B cell (primary cell): ENCODE measurements at regions not wholly inside any gene's neighbourhood (a gene's known extent, or its start where the extent isn't known, plus 50 kb on each side); places are given as distances from the start of the nearest gene placed in this dataset.

Source experiments
- ATAC-seq: fragments of 200-7000 bp; cut with Tn5 transposase; one replicate; pipeline ENCODE4 v1.10.0; 2021; ENCODE audit warnings: low read depth, mild to moderate bottlenecking, moderate number of reproducible peaks, moderate library complexity
- CTCF ChIA-PET: fragments of 350-600 bp; sonication (Branson Sonifier 250); formaldehyde crosslinking; loops from one replicate; lab custom pipeline; 2021; ENCODE audit warnings: antibody characterized with exemption, inconsistent platforms; lab: Charles Lee
- POLR2A ChIA-PET: fragments of 350-600 bp; sonication (Branson Sonifier 250); formaldehyde crosslinking; loops from one replicate; lab custom pipeline; 2021; ENCODE audit warnings: antibody characterized with exemption; lab: Charles Lee
- DNase-seq: peaks from one replicate; pipeline ENCODE4 v3.0.0; 2013
- H2AFZ ChIP-seq: 2 replicates; pipeline ENCODE4 v1.6.1; 2012; ENCODE audit warnings: mild to moderate bottlenecking, low read depth, low read length; ENCODE audit not compliant: insufficient read depth, poor library complexity, severe bottlenecking
- H3K27ac ChIP-seq, 2 donors: 1 replicate in 1 of 2; 2 replicates in 1 of 2; pipeline ENCODE4 v1.5.1; 2012 to 2013; ENCODE audit warnings: low read length in 2 of 2, mild to moderate bottlenecking in 2 of 2, moderate library complexity in 1 of 2
- H3K27me3 ChIP-seq, 4 experiments: fragments of 200-600 bp in 1 of 4; sonication (generic) in 1 of 4; replicated peaks in 1 of 4; 1 replicate in 2 of 4; 2 replicates in 2 of 4; pipeline versions ENCODE4 v1.6.1 to v1.7.0; 2013 to 2016; ENCODE audit warnings: low read length in 3 of 4, mild to moderate bottlenecking in 2 of 4, mixed read lengths in 1 of 4, moderate library complexity in 1 of 4; ENCODE audit not compliant: insufficient read depth in 4 of 4, control insufficient read depth in 3 of 4; ENCODE audit errors: control extremely low read depth in 1 of 4
- H3K36me3 ChIP-seq, 2 experiments: replicated peaks in 1 of 2; 1 replicate in 1 of 2; 2 replicates in 1 of 2; pipeline versions ENCODE4 v1.6.1 to v1.7.1; 2013; ENCODE audit warnings: low read length in 1 of 2; ENCODE audit not compliant: insufficient read depth in 2 of 2, control insufficient read depth in 1 of 2; ENCODE audit errors: control extremely low read depth in 1 of 2, extremely low read depth in 1 of 2
- H3K4me1 ChIP-seq, 2 donors: fragments of 200-600 bp in 1 of 2; sonication (generic) in 1 of 2; 1 replicate in 1 of 2; 2 replicates in 1 of 2; pipeline versions ENCODE4 v1.5.1 to v1.6.1; 2013 to 2017; ENCODE audit warnings: low read length in 2 of 2; ENCODE audit not compliant: control insufficient read depth in 2 of 2, insufficient read depth in 2 of 2
- H3K4me2 ChIP-seq: replicated peaks from 2 replicates; pipeline ENCODE3; 2012; ENCODE audit warnings: mild to moderate bottlenecking, low read depth, low read length; ENCODE audit not compliant: poor library complexity, severe bottlenecking
- H3K4me3 ChIP-seq, 5 experiments: fragments of 200-600 bp in 1 of 5; sonication (generic) in 1 of 5; 1 replicate in 3 of 5; 2 replicates in 2 of 5; pipeline versions ENCODE4 v1.5.1 to v1.7.0; 2011 to 2016; ENCODE audit warnings: low read length in 4 of 5, mild to moderate bottlenecking in 4 of 5, low read depth in 2 of 5, control low read depth in 1 of 5, moderate library complexity in 1 of 5; ENCODE audit not compliant: insufficient read depth in 1 of 5; ENCODE audit errors: control extremely low read depth in 1 of 5, extremely low read depth in 1 of 5
- H3K79me2 ChIP-seq: fragments of 200-600 bp; sonication (generic); one replicate; pipeline ENCODE4 v1.6.0; 2016; ENCODE audit warnings: low read length; ENCODE audit not compliant: control insufficient read depth, insufficient read depth
- H3K9ac ChIP-seq: fragments of 200-600 bp; sonication (generic); 2 replicates; pipeline ENCODE4 v1.6.1; 2017; ENCODE audit warnings: mild to moderate bottlenecking, low read length, moderate library complexity
- H3K9me3 ChIP-seq, 3 donors: one replicate each; pipeline versions ENCODE4 v1.6.1 to v1.7.1; 2013; ENCODE audit warnings: low read length in 2 of 3; ENCODE audit not compliant: control insufficient read depth in 2 of 3, insufficient read depth in 1 of 3; ENCODE audit errors: control extremely low read depth in 1 of 3
- H4K20me1 ChIP-seq: 2 replicates; pipeline ENCODE4 v1.6.0; 2012; ENCODE audit warnings: mild to moderate bottlenecking, low read length; ENCODE audit not compliant: insufficient read depth, control insufficient read depth, poor library complexity, severe bottlenecking
- H3K27ac Mint-ChIP-seq: one replicate; pipeline ENCODE4 v1.8.0; 2021; ENCODE audit warnings: mixed read lengths
- H3K27me3 Mint-ChIP-seq: one replicate; pipeline ENCODE4 v1.8.0; 2021; ENCODE audit warnings: mixed read lengths
- H3K4me1 Mint-ChIP-seq: one replicate; pipeline ENCODE4 v1.8.0; 2021; ENCODE audit warnings: mixed read lengths
- H3K4me3 Mint-ChIP-seq: one replicate; pipeline ENCODE4 v1.8.0; 2021; ENCODE audit warnings: mixed read lengths
- H3K9me3 Mint-ChIP-seq: one replicate; pipeline ENCODE4 v1.8.0; 2022; ENCODE audit warnings: mixed read lengths; ENCODE audit not compliant: insufficient read depth
- CTCF ChIP-seq: fragments of 200-600 bp; IDR thresholded peaks from one replicate; pipeline ENCODE4 v1.8.0; 2022; ENCODE audit warnings: antibody characterized with exemption, mild to moderate bottlenecking
- EZH2 ChIP-seq: IDR thresholded peaks from 2 replicates; pipeline ENCODE4 v1.6.1; 2012; ENCODE audit warnings: borderline replicate concordance, low read depth, mild to moderate bottlenecking, moderate library complexity, low read length; ENCODE audit not compliant: insufficient read depth, poor library complexity, severe bottlenecking
- WGBS: methylation state at CpG from one replicate; pipeline ENCODE4 v1.1.5; 2013; ENCODE audit warnings: missing lambda C conversion rate; ENCODE audit not compliant: insufficient coverage; 5-methylcytosine and 5-hydroxymethylcytosine counted together
- intact Hi-C: fragments of 100-400 bp; cut with micrococcal nuclease; formaldehyde crosslinking; loops from one replicate; pipeline ENCODE4 v1.10.0; 2022

- Mint-ChIP-seq H3K27ac (no peak overlapping the region), H3K4me3 (no peak overlapping the region), H3K9me3 (no peaks in the 10 kb centered on the region), H3K27me3 (peaks cover 16% of the 10 kb centered on the region), H3K4me1 (no peaks in the 10 kb centered on the region)
- no peak overlapping the region for H3K4me3 ChIP-seq
- H3K9ac ChIP-seq = no peak overlapping the region
- 83% methylated on average over 1 of the region's 3 CpGs for WGBS
- no peaks in the 10 kb centered on the region for H3K27me3 ChIP-seq
- no peaks in the 10 kb centered on the region for H3K9me3 ChIP-seq
- no peaks in the 10 kb centered on the region for H4K20me1 ChIP-seq
- no peak overlapping the region for H2AFZ ChIP-seq
- no peaks in the 10 kb centered on the region for H3K79me2 ChIP-seq
- ATAC-seq (no peak), DNase-seq (no peak)
- H3K4me2 ChIP-seq = no peak overlapping the region
- H3K27ac ChIP-seq = no peak overlapping the region
- ChIA-PET CTCF (no interaction called here), POLR2A (no interaction called here)
- no peaks in the 10 kb centered on the region for H3K4me1 ChIP-seq
- TF ChIP-seq EZH2 = no peak
- no peaks in the 10 kb centered on the region for H3K36me3 ChIP-seq
- intact Hi-C loops = no loop called here
These were observed 193.8 kb upstream of the RGMA start for GRCh38 chr15:93282808-93283207.

- ATAC-seq (no peak), DNase-seq (no peak)
- no peak overlapping the region for H3K27ac Mint-ChIP-seq
- no peak for TF ChIP-seq EZH2
- no peak for TF ChIP-seq CTCF
- ChIA-PET CTCF (no interaction called here), POLR2A (no interaction called here)
- H3K27ac ChIP-seq = no peak overlapping the region
- H3K4me1 Mint-ChIP-seq = no peaks in the 10 kb centered on the region
- no peak overlapping the region for H3K4me2 ChIP-seq
- no peaks in the 10 kb centered on the region for H4K20me1 ChIP-seq
- H3K9ac ChIP-seq = no peak overlapping the region
- H3K79me2 ChIP-seq = no peaks in the 10 kb centered on the region
- H3K9me3 ChIP-seq = no peaks in the 10 kb centered on the region
- no peak overlapping the region for H3K4me3 ChIP-seq
- H3K27me3 Mint-ChIP-seq = peaks cover 16% of the 10 kb centered on the region
- no peak overlapping the region for H3K4me3 Mint-ChIP-seq
- H2AFZ ChIP-seq = no peak overlapping the region
- H3K36me3 ChIP-seq = no peaks in the 10 kb centered on the region
- H3K4me1 ChIP-seq = no peaks in the 10 kb centered on the region
- H3K27me3 ChIP-seq = no peaks in the 10 kb centered on the region
- intact Hi-C loops = no loop called here
- no peaks in the 10 kb centered on the region for H3K9me3 Mint-ChIP-seq
- 57% methylated on average over 1 of the region's 3 CpGs for WGBS
These were observed 189.8 kb upstream of the RGMA start for GRCh38 chr15:93278783-93279182.
